ENCODE measurements at regions not wholly inside any gene's neighbourhood (a gene's known extent, or its start where the extent isn't known, plus 50 kb on each side); places are given as distances from the start of the nearest gene placed in this dataset.

DNA sequence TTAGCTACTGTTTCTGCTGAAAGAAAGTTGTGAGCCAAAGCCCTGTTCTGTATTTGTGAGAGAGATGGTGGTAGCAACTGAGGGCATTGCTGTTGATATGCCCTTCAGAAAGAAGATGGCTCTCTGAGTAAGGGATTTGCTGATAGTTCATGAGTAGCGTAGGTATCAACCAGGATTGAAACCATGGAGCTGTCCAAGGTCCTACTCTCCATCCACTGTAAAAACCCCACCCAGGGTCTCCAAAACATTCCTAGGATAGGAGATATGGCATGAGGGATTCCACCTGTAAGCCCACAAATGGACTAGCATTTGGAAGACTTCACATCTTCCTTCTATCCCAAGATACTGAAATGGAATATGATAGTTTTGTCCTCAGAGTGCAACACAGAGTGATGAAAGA lies 277.1 kb upstream of the PRKX start:
- TF ChIP-seq YY1 (IDR thresholded peaks at IDR 0.05; ENCODE audit: insufficient read depth, insufficient read length), result no peak
- no peak for TF ChIP-seq ZNF274 (IDR thresholded peaks at IDR 0.05; ENCODE audit: low read depth, low read length)

Measured in NT2/D1 (cell line).